PC-9 (cell line): ENCODE measurements at regions not wholly inside any gene's neighbourhood (a gene's known extent, or its start where the extent isn't known, plus 50 kb on each side); places are given as distances from the start of the nearest gene placed in this dataset.

ENCODE experiments used
- EZH2 ChIP-seq: fragments of 200-600 bp; sonication (generic); IDR thresholded peaks from 2 replicates; pipeline ENCODE4 v1.8.0; 2017; ENCODE audit warnings: antibody characterized with exemption, low read depth
- TF ChIP-seq, protein P1 (sequence below): fragments of 200-600 bp; sonication (generic); conservative IDR thresholded peaks from 2 replicates; pipeline ENCODE4 v1.6.1; 2017; ENCODE audit warnings: mixed run types, antibody characterized with exemption, mild to moderate bottlenecking, moderate library complexity

GRCh38 chr13:83816081-83816480 lies 66.2 kb downstream of the SLITRK1 start:
- no peak for TF ChIP-seq EZH2
- TF ChIP-seq, protein P1, sequence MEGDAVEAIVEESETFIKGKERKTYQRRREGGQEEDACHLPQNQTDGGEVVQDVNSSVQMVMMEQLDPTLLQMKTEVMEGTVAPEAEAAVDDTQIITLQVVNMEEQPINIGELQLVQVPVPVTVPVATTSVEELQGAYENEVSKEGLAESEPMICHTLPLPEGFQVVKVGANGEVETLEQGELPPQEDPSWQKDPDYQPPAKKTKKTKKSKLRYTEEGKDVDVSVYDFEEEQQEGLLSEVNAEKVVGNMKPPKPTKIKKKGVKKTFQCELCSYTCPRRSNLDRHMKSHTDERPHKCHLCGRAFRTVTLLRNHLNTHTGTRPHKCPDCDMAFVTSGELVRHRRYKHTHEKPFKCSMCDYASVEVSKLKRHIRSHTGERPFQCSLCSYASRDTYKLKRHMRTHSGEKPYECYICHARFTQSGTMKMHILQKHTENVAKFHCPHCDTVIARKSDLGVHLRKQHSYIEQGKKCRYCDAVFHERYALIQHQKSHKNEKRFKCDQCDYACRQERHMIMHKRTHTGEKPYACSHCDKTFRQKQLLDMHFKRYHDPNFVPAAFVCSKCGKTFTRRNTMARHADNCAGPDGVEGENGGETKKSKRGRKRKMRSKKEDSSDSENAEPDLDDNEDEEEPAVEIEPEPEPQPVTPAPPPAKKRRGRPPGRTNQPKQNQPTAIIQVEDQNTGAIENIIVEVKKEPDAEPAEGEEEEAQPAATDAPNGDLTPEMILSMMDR, result no peak
